IMR-90 (cell line): ENCODE measurements at regions not wholly inside any gene's neighbourhood (a gene's known extent, or its start where the extent isn't known, plus 50 kb on each side); places are given as distances from the start of the nearest gene placed in this dataset.

Experiments
- ATAC-seq: fragments of 200-7000 bp; cut with Tn5 transposase; 2 replicates; pipeline ENCODE4 v1.9.1; 2020; ENCODE audit warnings: low read depth, mild to moderate bottlenecking, moderate library complexity
- BruUV-seq: library from RNA; stranded (reverse); fragments of 400-500 nt; replicated peaks from 2 replicates; lab custom pipeline; 2021; lab: Mats Ljungman, UMichigan
- CTCF ChIA-PET: fragments of 300-600 bp; formaldehyde crosslinking; extraction: SDS; loops from one replicate; lab custom pipeline; 2021; ENCODE audit warnings: antibody characterized with exemption; lab: Yijun Ruan, JAX
- POLR2A ChIA-PET: fragments of 300-600 bp; sonication (Branson Sonifier 250); formaldehyde crosslinking; loops from one replicate; lab custom pipeline; 2022; ENCODE audit warnings: antibody characterized with exemption; ENCODE audit not compliant: unreplicated experiment; lab: Charles Lee
- DNase-seq: peaks from one replicate; pipeline ENCODE4 v3.0.0; 2013
- H2AFZ ChIP-seq: replicated peaks from 2 replicates; pipeline ENCODE3; 2013; ENCODE audit warnings: low read length, mild to moderate bottlenecking; ENCODE audit not compliant: poor library complexity
- H2AK5ac ChIP-seq: 2 replicates; pipeline ENCODE4 v1.6.1; 2013; ENCODE audit warnings: low read depth, low read length, inconsistent platforms
- H2AK9ac ChIP-seq: replicated peaks from 2 replicates; pipeline ENCODE3; 2013; ENCODE audit warnings: mild to moderate bottlenecking, low read depth, low read length, moderate library complexity; ENCODE audit not compliant: poor library complexity
- H2BK120ac ChIP-seq: 2 replicates; pipeline ENCODE4 v1.6.1; 2013; ENCODE audit warnings: low read depth, low read length, inconsistent platforms
- H2BK15ac ChIP-seq: 3 replicates; pipeline ENCODE4 v1.6.1; 2013; ENCODE audit warnings: low read depth, low read length, inconsistent platforms
- H2BK20ac ChIP-seq: 2 replicates; pipeline ENCODE4 v1.6.1; 2013; ENCODE audit warnings: low read depth, mild to moderate bottlenecking, inconsistent platforms, low read length, moderate library complexity
- H2BK5ac ChIP-seq: 2 replicates; pipeline ENCODE4 v1.6.1; 2013; ENCODE audit warnings: mild to moderate bottlenecking, low read depth, low read length, inconsistent platforms; ENCODE audit not compliant: poor library complexity, severe bottlenecking
- H3K14ac ChIP-seq: replicated peaks from 2 replicates; pipeline ENCODE4 v1.6.1; 2013; ENCODE audit warnings: low read depth, low read length, inconsistent platforms
- H3K18ac ChIP-seq: 2 replicates; pipeline ENCODE4 v1.6.1; 2013; ENCODE audit warnings: low read depth, low read length, control low read depth
- H3K23ac ChIP-seq: 2 replicates; pipeline ENCODE4 v1.6.1; 2013; ENCODE audit warnings: low read depth, low read length, inconsistent platforms
- H3K27ac ChIP-seq: 2 replicates; pipeline ENCODE4 v1.5.1; 2013; ENCODE audit warnings: mild to moderate bottlenecking, control low read depth, low read length; ENCODE audit not compliant: insufficient read depth
- H3K27me3 ChIP-seq: 2 replicates; pipeline ENCODE4 v1.6.1; 2013; ENCODE audit warnings: low read length; ENCODE audit not compliant: control insufficient read depth, insufficient read depth
- H3K36me3 ChIP-seq: 2 replicates; pipeline ENCODE4 v1.6.1; 2013; ENCODE audit warnings: low read length, mixed read lengths; ENCODE audit not compliant: control insufficient read depth, insufficient read depth
- H3K4ac ChIP-seq: 2 replicates; pipeline ENCODE4 v1.6.1; 2013; ENCODE audit warnings: low read depth, low read length, inconsistent platforms
- H3K4me1 ChIP-seq: 2 replicates; pipeline ENCODE4 v1.6.1; 2013; ENCODE audit warnings: low read length, mixed read lengths; ENCODE audit not compliant: control insufficient read depth, insufficient read depth
- H3K4me2 ChIP-seq: 2 replicates; pipeline ENCODE4 v1.6.1; 2013; ENCODE audit warnings: low read depth, mild to moderate bottlenecking, control low read depth, low read length, moderate library complexity
- H3K4me3 ChIP-seq: 2 replicates; pipeline ENCODE4 v1.5.1; 2013; ENCODE audit warnings: low read depth, mild to moderate bottlenecking, control low read depth, low read length, moderate library complexity; ENCODE audit not compliant: insufficient read depth
- H3K56ac ChIP-seq: 2 replicates; pipeline ENCODE4 v1.6.1; 2013; ENCODE audit warnings: low read length, inconsistent platforms; ENCODE audit not compliant: insufficient read depth; ENCODE audit errors: extremely low read depth
- H3K79me1 ChIP-seq, 2 experiments: 2 replicates each; pipeline ENCODE4 v1.6.1; 2013; ENCODE audit warnings: low read length in 2 of 2, inconsistent platforms in 1 of 2, low read depth in 1 of 2
- H3K9ac ChIP-seq: 2 replicates; pipeline ENCODE4 v1.6.1; 2013; ENCODE audit warnings: low read depth, low read length, control low read depth
- H3K9me1 ChIP-seq: 2 replicates; pipeline ENCODE4 v1.6.1; 2013; ENCODE audit warnings: low read length, inconsistent platforms; ENCODE audit not compliant: insufficient read depth
- H3K9me3 ChIP-seq: 2 replicates; pipeline ENCODE4 v1.6.1; 2013; ENCODE audit warnings: low read length; ENCODE audit not compliant: control insufficient read depth, insufficient read depth
- H4K20me1 ChIP-seq: 2 replicates; pipeline ENCODE4 v1.6.1; 2013; ENCODE audit warnings: low read length, inconsistent platforms; ENCODE audit not compliant: insufficient read depth
- H4K5ac ChIP-seq: 2 replicates; pipeline ENCODE4 v1.6.1; 2013; ENCODE audit warnings: mild to moderate bottlenecking, low read depth, low read length, control low read depth
- H4K8ac ChIP-seq, 2 experiments: 2 replicates each; pipeline ENCODE4 v1.6.1; 2013; ENCODE audit warnings: low read depth in 2 of 2, low read length in 2 of 2, control low read depth in 1 of 2, inconsistent platforms in 1 of 2
- H4K91ac ChIP-seq: 2 replicates; pipeline ENCODE4 v1.6.1; 2013; ENCODE audit warnings: low read depth, low read length, inconsistent platforms; ENCODE audit not compliant: insufficient read depth
- CHD1 ChIP-seq: IDR thresholded peaks from 2 replicates; pipeline ENCODE4 v1.6.1; 2012; ENCODE audit warnings: low read depth, low read length, improper control_type of control experiment
- ELK1 ChIP-seq: fragments of 150-350 bp; IDR thresholded peaks from 2 replicates; pipeline ENCODE4 v1.6.1; 2016; ENCODE audit warnings: low read depth, mild to moderate bottlenecking, low read length, moderate library complexity, borderline replicate concordance
- MAFK ChIP-seq: IDR thresholded peaks from 2 replicates; pipeline ENCODE4 v1.6.1; 2012; ENCODE audit warnings: low read depth, low read length, improper control_type of control experiment
- MAZ ChIP-seq: IDR thresholded peaks from 2 replicates; pipeline ENCODE4 v1.6.1; 2012; ENCODE audit warnings: low read depth, mild to moderate bottlenecking, low read length, improper control_type of control experiment, moderate library complexity, borderline replicate concordance
- NFE2L2 ChIP-seq: fragments of 150-350 bp; IDR thresholded peaks from 2 replicates; pipeline ENCODE4 v1.6.1; 2016; ENCODE audit warnings: low read depth, mild to moderate bottlenecking, low read length
- RAD21 ChIP-seq: IDR thresholded peaks from 2 replicates; pipeline ENCODE4 v1.6.1; 2012; ENCODE audit warnings: low read length, improper control_type of control experiment
- RCOR1 ChIP-seq: IDR thresholded peaks from 2 replicates; pipeline ENCODE4 v1.6.1; 2012; ENCODE audit warnings: mild to moderate bottlenecking, low read length, improper control_type of control experiment; ENCODE audit not compliant: insufficient replicate concordance
- RFX5 ChIP-seq: IDR thresholded peaks from 2 replicates; pipeline ENCODE4 v1.8.0; 2012; ENCODE audit warnings: low read depth, mild to moderate bottlenecking, low read length, moderate library complexity
- SMC3 ChIP-seq: fragments of 150-350 bp; IDR thresholded peaks from 2 replicates; pipeline ENCODE4 v1.6.1; 2016; ENCODE audit warnings: low read depth, mild to moderate bottlenecking, antibody characterized with exemption, low read length, moderate library complexity
- WGBS, 2 experiments: methylation state at CpG; one replicate each; pipeline versions ENCODE4 v1.1.5 to v1.1.7; 2013; ENCODE audit warnings: missing lambda C conversion rate in 2 of 2; ENCODE audit not compliant: insufficient read length in 1 of 2; ENCODE audit errors: extremely low coverage in 2 of 2; 5-methylcytosine and 5-hydroxymethylcytosine counted together
- dilution Hi-C: fragments of 300-500 bp; cut with HindIII; formaldehyde crosslinking; loops from one replicate; pipeline ENCODE4 v1.14.3; 2018; ENCODE audit warnings: low sequenced_read_pairs; ENCODE audit not compliant: unreplicated experiment
- in situ Hi-C: fragments of 300-500 bp; cut with MboI; formaldehyde crosslinking; loops from 3 replicates; pipeline ENCODE4 v1.14.3; 2019; ENCODE audit warnings: low sequenced_read_pairs, inconsistent platforms, mixed read lengths
- intact Hi-C: fragments of 100-400 bp; cut with micrococcal nuclease; formaldehyde crosslinking; loops from 2 replicates; pipeline ENCODE4 v1.10.0; 2022
- TF ChIP-seq, protein P1 (sequence below): fragments of 150-350 bp; IDR thresholded peaks from 2 replicates; pipeline ENCODE4 v1.6.1; 2017; ENCODE audit warnings: mild to moderate bottlenecking, antibody characterized with exemption, low read length, low read depth

GRCh38 chr1:59225594-59226316 lies 71.1 kb upstream of the FGGY start:
- CTCF ChIA-PET: no interaction called here

More at GRCh38 chr1:59225594-59226316, 71.1 kb upstream of the FGGY start:
- Histone ChIP-seq H3K9me3 (no peaks in the 10 kb centered on the region), H3K36me3 (no peaks in the 10 kb centered on the region), H3K18ac (no peak overlapping the region), H3K4ac (no peak overlapping the region), H2AK9ac (no peak overlapping the region), H3K14ac (no peak overlapping the region), H4K91ac (no peak overlapping the region), H3K4me2 (no peak overlapping the region), H2BK15ac (no peak overlapping the region), H3K27ac (no peak overlapping the region), H2BK120ac (no peak overlapping the region), H3K79me1 (no peaks in the 10 kb centered on the region), H3K4me3 (no peak overlapping the region), H4K20me1 (no peaks in the 10 kb centered on the region), H2AFZ (no peak overlapping the region), H3K4me1 (peaks cover 4% of the 10 kb centered on the region; the same call in 1 of the 2 replicates), H3K9ac (no peak overlapping the region), H3K23ac (no peak overlapping the region), H4K5ac (no peak overlapping the region), H3K27me3 (no peaks in the 10 kb centered on the region), H2BK20ac (no peak overlapping the region), H3K56ac (no peak overlapping the region), H3K9me1 (no peaks in the 10 kb centered on the region), H2BK5ac (no peak overlapping the region), H4K8ac (no peak overlapping the region), H2AK5ac (no peak overlapping the region)
- in situ Hi-C loops: no loop called here
- TF ChIP-seq, protein P1, sequence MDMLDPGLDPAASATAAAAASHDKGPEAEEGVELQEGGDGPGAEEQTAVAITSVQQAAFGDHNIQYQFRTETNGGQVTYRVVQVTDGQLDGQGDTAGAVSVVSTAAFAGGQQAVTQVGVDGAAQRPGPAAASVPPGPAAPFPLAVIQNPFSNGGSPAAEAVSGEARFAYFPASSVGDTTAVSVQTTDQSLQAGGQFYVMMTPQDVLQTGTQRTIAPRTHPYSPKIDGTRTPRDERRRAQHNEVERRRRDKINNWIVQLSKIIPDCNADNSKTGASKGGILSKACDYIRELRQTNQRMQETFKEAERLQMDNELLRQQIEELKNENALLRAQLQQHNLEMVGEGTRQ: no peak
- TF ChIP-seq NFE2L2: no peak
- no peak for TF ChIP-seq MAZ
- no peak for TF ChIP-seq ELK1
- no peak for TF ChIP-seq RCOR1
- TF ChIP-seq SMC3: no peak
- no peak for TF ChIP-seq CHD1
- no peak for TF ChIP-seq MAFK
- TF ChIP-seq RFX5: no peak
- TF ChIP-seq RAD21: no peak
- POLR2A ChIA-PET: no interaction called here
- ATAC-seq: no peak
- WGBS, 2 experiments: no CpG with 5 or more reads among the region's 2 CpGs
- intact Hi-C loops: no loop called here
- DNase-seq: no peak
- dilution Hi-C loops: no loop called here
- no TSS peak for BruUV-seq
